Mesenchymal stem cell (in vitro differentiated cells and primary cell): ENCODE measurements at regions not wholly inside any gene's neighbourhood (a gene's known extent, or its start where the extent isn't known, plus 50 kb on each side); places are given as distances from the start of the nearest gene placed in this dataset.

Experiments used
- DNase-seq: peaks from one replicate; pipeline ENCODE4 v3.0.0-alpha.2; 2013
- H2AFZ ChIP-seq: one replicate; pipeline ENCODE4 v1.6.1; 2013; ENCODE audit warnings: low read depth, mild to moderate bottlenecking, control low read depth, inconsistent platforms, low read length, moderate library complexity
- H2AK5ac ChIP-seq: 2 replicates; pipeline ENCODE4 v1.6.1; 2013; ENCODE audit warnings: low read length, moderate library complexity, mild to moderate bottlenecking, inconsistent platforms; ENCODE audit not compliant: severe bottlenecking
- H2BK120ac ChIP-seq: one replicate; pipeline ENCODE4 v1.6.1; 2013; ENCODE audit warnings: low read depth, mild to moderate bottlenecking, inconsistent platforms, low read length, moderate library complexity
- H2BK12ac ChIP-seq, 2 experiments: one replicate each; pipeline ENCODE4 v1.6.1; 2013; ENCODE audit warnings: inconsistent platforms in 2 of 2, low read length in 2 of 2, mild to moderate bottlenecking in 2 of 2, moderate library complexity in 2 of 2, control low read depth in 1 of 2
- H2BK15ac ChIP-seq: one replicate; pipeline ENCODE4 v1.6.1; 2013; ENCODE audit warnings: mild to moderate bottlenecking, low read depth, inconsistent platforms; ENCODE audit not compliant: poor library complexity, severe bottlenecking
- H2BK5ac ChIP-seq: 2 replicates; pipeline ENCODE4 v1.6.1; 2013; ENCODE audit warnings: low read depth, mild to moderate bottlenecking, low read length, control low read depth, inconsistent platforms; ENCODE audit not compliant: poor library complexity, severe bottlenecking
- H3K14ac ChIP-seq, 2 experiments: one replicate each; pipeline ENCODE4 v1.6.1; 2013; ENCODE audit warnings: inconsistent platforms in 2 of 2, low read length in 2 of 2, control low read depth in 1 of 2, mild to moderate bottlenecking in 1 of 2, moderate library complexity in 1 of 2
- H3K18ac ChIP-seq, 2 experiments: one replicate each; pipeline ENCODE4 v1.6.1; 2013; ENCODE audit warnings: inconsistent platforms in 2 of 2, low read length in 2 of 2, control low read depth in 1 of 2, low read depth in 1 of 2, mild to moderate bottlenecking in 1 of 2
- H3K23ac ChIP-seq, 2 experiments: one replicate each; pipeline ENCODE4 v1.6.1; 2013; ENCODE audit warnings: inconsistent platforms in 2 of 2, low read length in 2 of 2, mild to moderate bottlenecking in 2 of 2, moderate library complexity in 2 of 2, control low read depth in 1 of 2
- H3K27ac ChIP-seq: 2 replicates; pipeline ENCODE4 v1.5.1; 2013; ENCODE audit warnings: mild to moderate bottlenecking, moderate library complexity, low read length, control low read depth, inconsistent platforms; ENCODE audit not compliant: poor library complexity, severe bottlenecking
- H3K27me3 ChIP-seq, 2 experiments: 2 replicates each; pipeline versions ENCODE4 v1.6.1 to v1.7.0; 2013; ENCODE audit warnings: low read length in 2 of 2, mild to moderate bottlenecking in 2 of 2, moderate library complexity in 2 of 2, control low read depth in 1 of 2, inconsistent platforms in 1 of 2; ENCODE audit not compliant: control insufficient read depth in 1 of 2, insufficient read depth in 1 of 2
- H3K36me3 ChIP-seq, 2 experiments: 2 replicates each; pipeline versions ENCODE4 v1.6.1 to v1.7.0; 2013; ENCODE audit warnings: low read length in 2 of 2, control low read depth in 1 of 2, inconsistent platforms in 1 of 2, low read depth in 1 of 2, mild to moderate bottlenecking in 1 of 2; ENCODE audit not compliant: insufficient read depth in 2 of 2, control insufficient read depth in 1 of 2
- H3K4ac ChIP-seq, 2 experiments: one replicate each; pipeline ENCODE4 v1.6.1; 2013; ENCODE audit warnings: inconsistent platforms in 2 of 2, low read length in 2 of 2, mild to moderate bottlenecking in 2 of 2, moderate library complexity in 2 of 2, control low read depth in 1 of 2, low read depth in 1 of 2
- H3K4me1 ChIP-seq: 2 replicates; pipeline ENCODE4 v1.6.1; 2013; ENCODE audit warnings: low read depth, low read length, control low read depth; ENCODE audit not compliant: control insufficient read depth, insufficient read depth
- H3K4me2 ChIP-seq: 2 replicates; pipeline ENCODE4 v1.6.1; 2013; ENCODE audit warnings: low read length, mild to moderate bottlenecking, inconsistent platforms; ENCODE audit not compliant: poor library complexity, severe bottlenecking
- H3K4me3 ChIP-seq, 2 experiments: 2 replicates each; pipeline versions ENCODE4 v1.5.1 to v1.7.0; 2013; ENCODE audit warnings: low read length in 2 of 2, mild to moderate bottlenecking in 2 of 2, control low read depth in 1 of 2, low read depth in 1 of 2; ENCODE audit not compliant: insufficient read depth in 1 of 2
- H3K79me1 ChIP-seq: replicated peaks from 2 replicates; pipeline ENCODE4 v1.6.1; 2013; ENCODE audit warnings: mild to moderate bottlenecking, control low read depth, low read length, inconsistent platforms; ENCODE audit not compliant: poor library complexity, severe bottlenecking
- H3K9ac ChIP-seq: 2 replicates; pipeline ENCODE4 v1.7.0; 2013; ENCODE audit warnings: mild to moderate bottlenecking, low read length, moderate library complexity
- H3K9me3 ChIP-seq: 2 replicates; pipeline ENCODE4 v1.7.0; 2013; ENCODE audit warnings: mild to moderate bottlenecking, low read length; ENCODE audit not compliant: control insufficient read depth
- H4K8ac ChIP-seq: one replicate; pipeline ENCODE4 v1.6.1; 2013; ENCODE audit warnings: inconsistent platforms, mild to moderate bottlenecking, low read length, moderate library complexity
- H4K91ac ChIP-seq: one replicate; pipeline ENCODE4 v1.6.1; 2013; ENCODE audit warnings: mild to moderate bottlenecking, low read length, inconsistent platforms
- WGBS: methylation state at CpG from one replicate; pipeline ENCODE4 v1.1.7; 2013; ENCODE audit warnings: mixed read lengths; 5-methylcytosine and 5-hydroxymethylcytosine counted together

GRCh38 chr2:128815248-128815647 lies 496.6 kb upstream of the HS6ST1 start:
- Histone ChIP-seq H3K9me3 (no peaks in the 10 kb centered on the region), H2AFZ (no peak overlapping the region), H2BK12ac (no peak overlapping the region), H2BK120ac (no peak overlapping the region), H3K4me1 (no peaks in the 10 kb centered on the region), H3K4me2 (no peak overlapping the region), H3K27ac (no peak overlapping the region), H3K14ac (no peak overlapping the region), H3K4ac (no peak overlapping the region), H4K8ac (no peak overlapping the region), H3K4me3 (no peak overlapping the region), H2BK5ac (no peak overlapping the region), H3K23ac (no peak overlapping the region), H3K36me3 (no peaks in the 10 kb centered on the region), H3K79me1 (no peaks in the 10 kb centered on the region), H2AK5ac (no peak overlapping the region), H3K18ac (no peak overlapping the region), H3K9ac (no peak overlapping the region), H2BK15ac (no peak overlapping the region), H4K91ac (no peak overlapping the region), H3K27me3 (peaks cover 0 to 6% of the 10 kb centered on the region in 2 experiments)
- WGBS = 95% methylated on average over 2 of the region's 3 CpGs
- DNase-seq = no peak

- Histone ChIP-seq H3K4me2 (no peak overlapping the region), H3K4me3 (no peak overlapping the region), H2AK5ac (no peak overlapping the region), H2BK120ac (no peak overlapping the region), H3K18ac (no peak overlapping the region), H3K4ac (no peak overlapping the region), H3K36me3 (no peaks in the 10 kb centered on the region), H2BK15ac (no peak overlapping the region), H4K91ac (no peak overlapping the region), H2BK12ac (no peak overlapping the region), H2BK5ac (no peak overlapping the region), H2AFZ (no peak overlapping the region), H3K4me1 (no peaks in the 10 kb centered on the region), H3K9ac (no peak overlapping the region), H4K8ac (no peak overlapping the region), H3K14ac (no peak overlapping the region), H3K27ac (no peak overlapping the region), H3K9me3 (no peaks in the 10 kb centered on the region), H3K23ac (no peak overlapping the region), H3K79me1 (no peaks in the 10 kb centered on the region), H3K27me3 (peaks cover 0 to 12% of the 10 kb centered on the region in 2 experiments)
- WGBS = 61% methylated on average over 5 of the region's 5 CpGs
- DNase-seq = no peak
Observed at GRCh38 chr2:128817171-128817570, 498.5 kb upstream of the HS6ST1 start.

GRCh38 chr2:128817813-128818212 lies 499.1 kb upstream of the HS6ST1 start:
- 75% methylated on average over 4 of the region's 6 CpGs for WGBS
- no peak overlapping the region for H2AFZ ChIP-seq
- no peak overlapping the region for H3K4me2 ChIP-seq
- no peaks in the 10 kb centered on the region for H3K79me1 ChIP-seq
- H3K4me1 ChIP-seq = no peaks in the 10 kb centered on the region
- no peak overlapping the region for H2AK5ac ChIP-seq
- H2BK15ac ChIP-seq = no peak overlapping the region
- no peak overlapping the region for H3K27ac ChIP-seq
- H4K91ac ChIP-seq = no peak overlapping the region
- no peaks in the 10 kb centered on the region for H3K36me3 ChIP-seq
- H3K4me3 ChIP-seq = no peak overlapping the region
- H3K4ac ChIP-seq = no peak overlapping the region
- H4K8ac ChIP-seq = no peak overlapping the region
- H3K14ac ChIP-seq = no peak overlapping the region
- no peak overlapping the region for H3K9ac ChIP-seq
- peaks cover 0 to 16% of the 10 kb centered on the region in 2 experiments for H3K27me3 ChIP-seq
- H3K23ac ChIP-seq = no peak overlapping the region
- H2BK12ac ChIP-seq = no peak overlapping the region
- H3K18ac ChIP-seq = no peak overlapping the region
- no peak for DNase-seq
- no peaks in the 10 kb centered on the region for H3K9me3 ChIP-seq
- H2BK120ac ChIP-seq = no peak overlapping the region
- H2BK5ac ChIP-seq = no peak overlapping the region

GRCh38 chr2:128818248-128818647 lies 499.6 kb upstream of the HS6ST1 start:
- no peaks in the 10 kb centered on the region for H3K79me1 ChIP-seq
- H2AFZ ChIP-seq = no peak overlapping the region
- no peak overlapping the region for H2AK5ac ChIP-seq
- H3K4me3 ChIP-seq = no peak overlapping the region
- H4K8ac ChIP-seq = no peak overlapping the region
- H3K36me3 ChIP-seq = no peaks in the 10 kb centered on the region
- no peak overlapping the region for H3K23ac ChIP-seq
- H2BK15ac ChIP-seq = no peak overlapping the region
- no peak overlapping the region for H3K4me2 ChIP-seq
- H3K18ac ChIP-seq = no peak overlapping the region
- 56% methylated on average over 2 of the region's 2 CpGs for WGBS
- no peak overlapping the region for H3K4ac ChIP-seq
- H3K9ac ChIP-seq = no peak overlapping the region
- H3K9me3 ChIP-seq = no peaks in the 10 kb centered on the region
- H3K27me3 ChIP-seq = peaks cover 0 to 16% of the 10 kb centered on the region in 2 experiments
- H2BK120ac ChIP-seq = no peak overlapping the region
- no peak overlapping the region for H4K91ac ChIP-seq
- H2BK12ac ChIP-seq = no peak overlapping the region
- H3K27ac ChIP-seq = no peak overlapping the region
- no peaks in the 10 kb centered on the region for H3K4me1 ChIP-seq
- H2BK5ac ChIP-seq = no peak overlapping the region
- no peak overlapping the region for H3K14ac ChIP-seq
- no peak for DNase-seq
